ENCODE measurements at regions not wholly inside any gene's neighbourhood (a gene's known extent, or its start where the extent isn't known, plus 50 kb on each side); places are given as distances from the start of the nearest gene placed in this dataset.
A peak's percentile ranks its signal among the peaks of the same experiment; 100 is the strongest.

- Histone ChIP-seq H3K36me3 (ENCODE audit: insufficient read depth) (no peaks in the 10 kb centered on the region), H3K27ac (ENCODE audit: low read depth) (no peak overlapping the region), H3K4me2 (peak overlapping the region; percentile 76; the same call in 1 of the 2 replicates), H2AFZ (no peak overlapping the region), H3K27me3 (ENCODE audit: insufficient read depth) (peaks cover 69% of the 10 kb centered on the region), H3K4me1 (ENCODE audit: insufficient read depth) (peaks cover 18% of the 10 kb centered on the region), H4K20me1 (replicated peaks; ENCODE audit: insufficient read depth) (no peaks in the 10 kb centered on the region), H3F3A (replicated peaks; ENCODE audit: low read depth) (no peaks in the 10 kb centered on the region), H3K79me2 (replicated peaks; ENCODE audit: insufficient read depth) (no peaks in the 10 kb centered on the region), H3K9me2 (ENCODE audit: insufficient read depth) (no peaks in the 10 kb centered on the region), H3K4me3 (no peak overlapping the region)
- H3K4me3 Mint-ChIP-seq, result peak overlapping the region; percentile 63
- H3K27ac Mint-ChIP-seq, result no peak overlapping the region
- TF ChIP-seq ZNF114 (CRISPR knock-in tag; IDR thresholded peaks at IDR 0.05), result no peak
- TF ChIP-seq ZNF462 (CRISPR knock-in tag; IDR thresholded peaks at IDR 0.05), result no peak
- no peak for TF ChIP-seq EZH2phosphoT487 (IDR thresholded peaks at IDR 0.05; ENCODE audit: unreplicated experiment)
- no peak for TF ChIP-seq CTCF (conservative IDR thresholded peaks at IDR 0.05; ENCODE audit: low read depth in 2 of 2)
- peaks cover 63% of the 10 kb centered on the region for H3K27me3 Mint-ChIP-seq (ENCODE audit: insufficient read depth, low read depth, poor library complexity)
- H3K9me3 Mint-ChIP-seq, result no peaks in the 10 kb centered on the region
- H3K4me1 Mint-ChIP-seq, result peaks cover 22% of the 10 kb centered on the region
- peak; percentile 13 for ATAC-seq
- H3K36me3 Mint-ChIP-seq (ENCODE audit: low read depth), result no peaks in the 10 kb centered on the region
- no peak for DNase-seq (ENCODE audit: low spot score)
Observed at GRCh38 chr2:120575966-120576365, 159.7 kb upstream of the GLI2 start.
